ENCODE measurements at regions not wholly inside any gene's neighbourhood (a gene's known extent, or its start where the extent isn't known, plus 50 kb on each side); places are given as distances from the start of the nearest gene placed in this dataset.

DNA sequence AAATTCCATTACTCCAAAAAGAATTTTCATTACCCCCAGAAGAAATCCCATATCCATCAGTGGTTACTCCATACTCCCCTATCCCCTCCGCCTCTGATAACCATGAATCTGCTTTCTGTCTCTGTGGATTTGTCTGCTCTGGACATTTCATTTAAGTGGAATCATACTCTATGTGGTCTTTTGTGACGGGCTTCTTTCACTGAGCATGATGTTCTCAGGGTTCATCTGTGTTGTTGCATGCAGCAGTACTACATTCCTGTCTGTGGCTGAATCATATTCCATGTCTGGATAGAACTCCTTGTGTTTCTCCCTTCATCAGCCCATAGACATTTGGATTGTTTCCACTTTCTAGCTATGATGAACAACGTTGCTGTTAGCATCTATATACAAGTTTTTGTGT lies 59.5 kb upstream of the IRX3 start:
- TF ChIP-seq, protein P1, sequence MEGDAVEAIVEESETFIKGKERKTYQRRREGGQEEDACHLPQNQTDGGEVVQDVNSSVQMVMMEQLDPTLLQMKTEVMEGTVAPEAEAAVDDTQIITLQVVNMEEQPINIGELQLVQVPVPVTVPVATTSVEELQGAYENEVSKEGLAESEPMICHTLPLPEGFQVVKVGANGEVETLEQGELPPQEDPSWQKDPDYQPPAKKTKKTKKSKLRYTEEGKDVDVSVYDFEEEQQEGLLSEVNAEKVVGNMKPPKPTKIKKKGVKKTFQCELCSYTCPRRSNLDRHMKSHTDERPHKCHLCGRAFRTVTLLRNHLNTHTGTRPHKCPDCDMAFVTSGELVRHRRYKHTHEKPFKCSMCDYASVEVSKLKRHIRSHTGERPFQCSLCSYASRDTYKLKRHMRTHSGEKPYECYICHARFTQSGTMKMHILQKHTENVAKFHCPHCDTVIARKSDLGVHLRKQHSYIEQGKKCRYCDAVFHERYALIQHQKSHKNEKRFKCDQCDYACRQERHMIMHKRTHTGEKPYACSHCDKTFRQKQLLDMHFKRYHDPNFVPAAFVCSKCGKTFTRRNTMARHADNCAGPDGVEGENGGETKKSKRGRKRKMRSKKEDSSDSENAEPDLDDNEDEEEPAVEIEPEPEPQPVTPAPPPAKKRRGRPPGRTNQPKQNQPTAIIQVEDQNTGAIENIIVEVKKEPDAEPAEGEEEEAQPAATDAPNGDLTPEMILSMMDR (IDR thresholded peaks at IDR 0.05) = no peak
- H3K4me3 ChIP-seq = no peak overlapping the region
- H3K9me3 ChIP-seq = no peaks in the 10 kb centered on the region
- H3K27me3 ChIP-seq (replicated peaks; ENCODE audit: insufficient read depth) = no peaks in the 10 kb centered on the region
- no peaks in the 10 kb centered on the region for H3K36me3 ChIP-seq
- H3K4me1 ChIP-seq (ENCODE audit: control insufficient read depth in 1 of 2, low read depth in 2 of 2) = no peaks in the 10 kb centered on the region
- DNase-seq (ENCODE audit: low spot score) = no peak
- ATAC-seq (ENCODE audit: insufficient number of reproducible peaks, low FRiP score, low read depth) = no peak
- H3K27ac ChIP-seq = no peak overlapping the region

DNA sequence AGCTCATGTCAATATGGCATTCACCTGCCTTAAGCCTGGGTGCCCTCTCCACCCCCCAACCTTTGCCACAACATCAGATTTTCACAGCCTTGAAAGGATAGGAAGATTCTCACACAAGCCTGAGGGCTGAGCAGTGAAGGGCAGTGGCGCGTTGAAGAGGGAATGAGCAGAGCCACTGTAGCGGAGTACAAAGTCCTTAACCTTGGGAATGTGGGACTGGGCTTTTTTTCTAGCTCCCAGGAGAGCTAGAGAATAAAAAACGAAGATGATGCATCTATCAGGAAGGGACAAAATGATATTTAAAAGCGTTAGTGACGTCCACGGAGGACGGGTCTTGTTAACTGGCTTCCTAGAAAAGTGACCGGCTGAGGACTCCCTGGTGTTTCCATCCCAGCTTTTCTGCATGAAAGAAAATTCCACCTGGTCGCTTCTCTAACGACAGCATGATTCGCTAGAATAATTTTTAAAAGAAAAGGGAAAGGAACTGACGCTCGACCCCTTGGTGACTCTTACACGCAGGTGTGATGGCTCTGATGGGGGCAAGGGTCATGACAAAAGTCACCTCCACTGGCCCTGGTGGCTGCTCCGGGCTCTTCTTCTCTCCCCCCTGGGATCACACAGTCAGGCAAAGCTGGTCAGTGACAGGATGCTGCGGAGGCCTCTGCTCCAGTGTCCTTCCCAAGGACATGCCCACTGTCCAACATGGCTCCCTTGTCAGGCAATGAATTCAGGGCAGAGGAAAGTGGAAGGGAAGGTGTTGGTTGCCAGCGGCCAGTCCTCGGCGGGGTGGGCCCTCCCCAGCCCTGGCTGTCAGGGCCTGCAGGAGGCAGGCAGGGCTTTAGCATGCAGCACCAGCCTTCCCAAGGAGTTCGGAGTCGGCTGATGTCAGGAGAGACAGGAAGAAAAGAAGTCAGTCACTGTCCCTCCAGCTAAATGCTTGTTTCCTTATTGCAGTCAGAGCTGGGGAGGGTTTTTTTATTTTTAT lies 58.4 kb upstream of the IRX3 start:
- Histone ChIP-seq H3K4me1 (ENCODE audit: control insufficient read depth in 1 of 2, low read depth in 2 of 2) (no peaks in the 10 kb centered on the region), H3K27ac (no peak overlapping the region), H3K9me3 (no peaks in the 10 kb centered on the region), H3K36me3 (no peaks in the 10 kb centered on the region), H3K27me3 (replicated peaks; ENCODE audit: insufficient read depth) (no peaks in the 10 kb centered on the region), H3K4me3 (no peak overlapping the region)
- ATAC-seq (ENCODE audit: insufficient number of reproducible peaks, low FRiP score, low read depth) = no peak
- DNase-seq (ENCODE audit: low spot score) = no peak
- TF ChIP-seq, protein P1 (IDR thresholded peaks at IDR 0.05) = no peak

DNA sequence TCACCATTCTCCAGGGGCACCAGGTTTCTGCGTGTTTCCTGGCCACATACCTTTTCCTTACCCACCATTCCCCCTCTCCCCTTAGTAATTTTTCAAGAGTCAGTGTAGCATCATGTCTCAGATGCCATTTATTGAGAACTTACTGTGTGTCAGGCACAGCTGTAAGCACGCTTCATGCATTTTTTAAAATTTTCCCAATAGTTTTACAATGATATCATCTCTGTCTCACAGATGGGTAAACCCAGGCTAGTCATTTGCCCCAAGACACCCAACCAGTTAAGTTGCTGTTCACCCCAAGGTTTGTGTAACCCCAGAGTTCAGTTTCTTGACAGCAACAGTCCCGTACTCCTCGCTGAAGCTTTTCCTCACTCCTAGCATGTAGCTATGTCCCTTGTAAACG lies 56.4 kb upstream of the IRX3 start:
- H3K27ac ChIP-seq = no peak overlapping the region
- H3K4me1 ChIP-seq (ENCODE audit: control insufficient read depth in 1 of 2, low read depth in 2 of 2) = no peaks in the 10 kb centered on the region
- TF ChIP-seq, protein P1 (IDR thresholded peaks at IDR 0.05) = no peak
- H3K36me3 ChIP-seq = no peaks in the 10 kb centered on the region
- ATAC-seq (ENCODE audit: insufficient number of reproducible peaks, low FRiP score, low read depth) (no peak), DNase-seq (ENCODE audit: low spot score) (no peak)
- no peaks in the 10 kb centered on the region for H3K9me3 ChIP-seq
- no peaks in the 10 kb centered on the region for H3K27me3 ChIP-seq (replicated peaks; ENCODE audit: insufficient read depth)
- no peak overlapping the region for H3K4me3 ChIP-seq

DNA sequence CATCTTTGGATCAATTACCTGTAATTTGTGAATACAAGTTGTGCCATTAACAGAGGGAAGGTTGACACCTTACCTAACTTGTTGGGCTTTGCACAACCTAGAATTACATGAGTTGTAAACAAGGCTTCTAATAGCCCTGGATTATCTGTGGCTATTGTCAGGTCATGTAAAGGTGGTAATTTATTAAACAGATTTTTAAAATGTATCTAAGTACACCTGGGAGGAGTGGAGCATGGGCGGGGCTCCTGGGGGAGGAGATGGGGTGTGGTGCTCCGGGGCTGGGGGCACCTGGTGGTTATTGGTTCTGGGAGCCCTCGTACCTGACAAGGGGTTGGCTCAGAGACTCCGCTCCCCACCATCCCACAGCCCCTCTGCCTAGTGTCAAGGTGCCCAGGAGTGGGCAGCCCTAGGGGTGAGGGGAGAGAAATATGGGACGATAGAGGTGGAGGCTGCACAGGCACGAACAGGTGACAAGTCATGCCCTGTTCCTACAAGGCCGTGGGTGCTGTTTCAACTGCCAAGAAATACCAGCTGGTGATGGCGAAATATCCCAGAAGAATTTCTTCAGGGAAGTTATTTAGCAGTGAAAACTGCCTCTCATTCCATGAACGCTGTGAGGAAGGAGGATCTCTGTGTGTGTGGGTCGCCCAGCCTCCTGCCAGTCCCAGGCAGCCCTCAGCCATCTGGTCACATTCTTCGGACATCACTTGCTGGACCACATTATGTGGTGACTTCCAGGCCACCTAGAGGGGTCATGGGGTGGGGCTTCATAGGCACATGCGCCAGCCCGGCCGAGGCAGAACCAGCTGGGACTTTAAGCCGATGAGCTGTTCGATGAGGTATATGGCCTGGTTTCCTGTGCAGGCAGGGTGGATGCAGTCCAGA lies 55.5 kb upstream of the IRX3 start:
- H3K4me1 ChIP-seq (ENCODE audit: control insufficient read depth in 1 of 2, low read depth in 2 of 2) = no peaks in the 10 kb centered on the region
- no peak for ATAC-seq (ENCODE audit: insufficient number of reproducible peaks, low FRiP score, low read depth)

More for the DNA sequence above, 55.5 kb upstream of the IRX3 start:
- TF ChIP-seq, protein P1 (IDR thresholded peaks at IDR 0.05) = no peak
- H3K36me3 ChIP-seq = no peaks in the 10 kb centered on the region
- no peak for DNase-seq (ENCODE audit: low spot score)
- H3K4me3 ChIP-seq = no peak overlapping the region
- H3K27ac ChIP-seq = no peak overlapping the region
- H3K27me3 ChIP-seq (replicated peaks; ENCODE audit: insufficient read depth) = no peaks in the 10 kb centered on the region
- H3K9me3 ChIP-seq = no peaks in the 10 kb centered on the region

Data from thoracic aorta (tissue), 2 donors.